HepG2 (cell line): ENCODE measurements at regions not wholly inside any gene's neighbourhood (a gene's known extent, or its start where the extent isn't known, plus 50 kb on each side); places are given as distances from the start of the nearest gene placed in this dataset.

Experiments used
- ATAC-seq: fragments of 200-7000 bp; cut with Tn5 transposase; 3 replicates; pipeline ENCODE4 v1.9.1; 2020; ENCODE audit warnings: mild to moderate bottlenecking, moderate library complexity
- BruUV-seq: library from RNA; stranded (reverse); fragments of 400-500 nt; replicated peaks from 2 replicates; lab custom pipeline; 2021; lab: Mats Ljungman, UMichigan
- CTCF ChIA-PET: fragments of 300-600 bp; formaldehyde crosslinking; extraction: SDS; loops from one replicate; lab custom pipeline; 2021; ENCODE audit warnings: low total read pairs, inconsistent platforms, low intra/inter-chr PET ratio; lab: Yijun Ruan, JAX
- POLR2A ChIA-PET: fragments of 350-600 bp; sonication (Branson Sonifier 250); formaldehyde crosslinking; loops from one replicate; lab custom pipeline; 2020; ENCODE audit warnings: antibody characterized with exemption, inconsistent platforms; lab: Yijun Ruan, JAX
- DNase-seq: peaks from one replicate; pipeline ENCODE4 v3.0.0-alpha.2; 2015; ENCODE audit warnings: low spot score
- FAIRE-seq: peaks from 3 replicates; lab custom pipeline; 2011; peaks lifted over from hg19 to GRCh38; lab: Jason Lieb, UNC
- H2AFZ ChIP-seq: one replicate; pipeline ENCODE4 v1.6.1; 2011; ENCODE audit warnings: low read length, inconsistent platforms
- H3K27ac ChIP-seq: fragments of 300-600 bp; 3 replicates; pipeline ENCODE4 v1.8.0; 2011; ENCODE audit warnings: mixed run types, mild to moderate bottlenecking, mixed read lengths, low read length, inconsistent platforms; ENCODE audit not compliant: insufficient read depth; ENCODE audit errors: extremely low read length
- H3K27me3 ChIP-seq, 2 experiments: fragments of 200-600 bp in 1 of 2; 2 replicates in 1 of 2; 3 replicates in 1 of 2; pipeline versions ENCODE4 v1.6.0 to v1.8.0; 2011; ENCODE audit warnings: low read length in 2 of 2, mild to moderate bottlenecking in 2 of 2, moderate library complexity in 2 of 2, inconsistent platforms in 1 of 2; ENCODE audit not compliant: insufficient read depth in 2 of 2, control insufficient read depth in 1 of 2
- H3K36me3 ChIP-seq, 2 experiments: fragments of 200-600 bp in 1 of 2; replicated peaks in 1 of 2; 2 replicates in 1 of 2; 3 replicates in 1 of 2; pipeline versions ENCODE4 v1.5.1 to v1.8.0; 2011; ENCODE audit warnings: low read length in 2 of 2, inconsistent platforms in 1 of 2; ENCODE audit not compliant: insufficient read depth in 2 of 2, control insufficient read depth in 1 of 2
- H3K4me1 ChIP-seq: 2 replicates; pipeline ENCODE4 v1.5.1; 2012; ENCODE audit warnings: low read length, inconsistent platforms; ENCODE audit not compliant: insufficient read depth
- H3K4me2 ChIP-seq: 2 replicates; pipeline ENCODE4 v1.6.0; 2011; ENCODE audit warnings: low read depth, low read length, inconsistent platforms
- H3K4me3 ChIP-seq, 3 experiments: fragments of 200-600 bp in 1 of 3; sonication (generic), shearing (Covaris generic) in 1 of 3; replicated peaks in 1 of 3; 2 replicates each; pipeline ENCODE4 v1.5.1; 2011 to 2016; ENCODE audit warnings: low read length in 3 of 3, inconsistent platforms in 2 of 3, low read depth in 2 of 3, mild to moderate bottlenecking in 2 of 3, control low read depth in 1 of 3, mixed read lengths in 1 of 3; ENCODE audit not compliant: insufficient read depth in 1 of 3
- H3K79me2 ChIP-seq: one replicate; pipeline ENCODE4 v1.6.1; 2011; ENCODE audit warnings: low read length, inconsistent platforms; ENCODE audit not compliant: insufficient read depth
- H3K9ac ChIP-seq: 2 replicates; pipeline ENCODE4 v1.6.0; 2011; ENCODE audit warnings: mild to moderate bottlenecking, low read depth, low read length, inconsistent platforms; ENCODE audit not compliant: insufficient read depth
- H3K9me3 ChIP-seq: 2 replicates; pipeline ENCODE4 v1.5.1; 2012; ENCODE audit warnings: mild to moderate bottlenecking, low read length
- H4K20me1 ChIP-seq: 2 replicates; pipeline ENCODE4 v1.6.0; 2011; ENCODE audit warnings: inconsistent platforms, mild to moderate bottlenecking, low read length, moderate library complexity; ENCODE audit not compliant: insufficient read depth
- DNMT1 ChIP-seq: sonication (generic); formaldehyde crosslinking; IDR thresholded peaks from 2 replicates; pipeline ENCODE4 v1.5.1; 2020; ENCODE audit warnings: mild to moderate bottlenecking, missing genetic modification reagents
- ELF4 ChIP-seq: sonication (generic); formaldehyde crosslinking; IDR thresholded peaks from 2 replicates; pipeline ENCODE4 v1.5.0; 2020; ENCODE audit warnings: missing genetic modification reagents, mild to moderate bottlenecking, moderate library complexity, borderline replicate concordance
- HHEX ChIP-seq: IDR thresholded peaks from 2 replicates; pipeline ENCODE4 v1.6.1; 2016; ENCODE audit warnings: control low read depth
- NCOA2 ChIP-seq: sonication (generic); formaldehyde crosslinking; IDR thresholded peaks from 2 replicates; pipeline ENCODE4 v1.8.0; 2022; ENCODE audit warnings: inconsistent platforms
- PCBP1 ChIP-seq: fragments of 200-400 bp; formaldehyde crosslinking; IDR thresholded peaks from 2 replicates; pipeline ENCODE4 v1.6.1; 2017; ENCODE audit warnings: mild to moderate bottlenecking, low read depth, low read length, borderline replicate concordance
- PHF20 ChIP-seq: sonication (generic); formaldehyde crosslinking; IDR thresholded peaks from 2 replicates; pipeline ENCODE4 v1.5.0; 2020; ENCODE audit warnings: mild to moderate bottlenecking, missing genetic modification reagents
- PPARG ChIP-seq: conservative IDR thresholded peaks from 2 replicates; pipeline ENCODE4 v1.6.1; 2016; ENCODE audit warnings: missing biosample characterization, missing genetic modification reagents
- RBM22 ChIP-seq: fragments of 200-400 bp; formaldehyde crosslinking; optimal IDR thresholded peaks from 2 replicates; pipeline ENCODE3; 2017; ENCODE audit warnings: mild to moderate bottlenecking, low read length, moderate library complexity
- RERE ChIP-seq: IDR thresholded peaks from 2 replicates; pipeline ENCODE4 v1.6.1; 2016; ENCODE audit warnings: low read depth, missing genetic modification reagents, missing compliant biosample characterization
- SOX13 ChIP-seq, 3 experiments: fragments of 450-650 bp in 1 of 3; sonication (generic) in 1 of 3; formaldehyde crosslinking in 1 of 3; IDR thresholded peaks in 2 of 3; conservative IDR thresholded peaks in 1 of 3; 2 replicates each; pipeline versions ENCODE4 v1.5.0 to v1.6.1; 2016 to 2020; ENCODE audit warnings: antibody characterized with exemption in 1 of 3, mild to moderate bottlenecking in 1 of 3, missing compliant biosample characterization in 1 of 3, missing genetic modification reagents in 1 of 3, moderate library complexity in 1 of 3
- SPEN ChIP-seq: sonication (generic); formaldehyde crosslinking; IDR thresholded peaks from 2 replicates; pipeline ENCODE4 v1.5.1; 2020; ENCODE audit warnings: low read depth, mild to moderate bottlenecking, missing genetic modification reagents
- ZFY ChIP-seq: sonication (generic); formaldehyde crosslinking; IDR thresholded peaks from 2 replicates; pipeline ENCODE4 v1.4.0; 2020; ENCODE audit warnings: missing genetic modification reagents
- ZKSCAN1 ChIP-seq: fragments of 150-350 bp; IDR thresholded peaks from 2 replicates; pipeline ENCODE4 v1.6.1; 2014; ENCODE audit warnings: low read length
- ZNF124 ChIP-seq: sonication (generic); formaldehyde crosslinking; IDR thresholded peaks from 2 replicates; pipeline ENCODE4 v1.4.0; 2020; ENCODE audit warnings: missing genetic modification reagents
- ZNF160 ChIP-seq: sonication (generic); formaldehyde crosslinking; IDR thresholded peaks from 2 replicates; pipeline ENCODE4 v1.8.0; 2022; ENCODE audit warnings: mild to moderate bottlenecking, inconsistent platforms, missing genetic modification reagents
- ZNF205 ChIP-seq: IDR thresholded peaks from 2 replicates; pipeline ENCODE4 v1.6.1; 2018; ENCODE audit warnings: missing biosample characterization, missing genetic modification reagents
- ZNF263 ChIP-seq: sonication (generic); formaldehyde crosslinking; IDR thresholded peaks from 2 replicates; pipeline ENCODE4 v1.4.0; 2020; ENCODE audit warnings: missing genetic modification reagents
- ZNF530 ChIP-seq: sonication (generic); formaldehyde crosslinking; IDR thresholded peaks from 2 replicates; pipeline ENCODE4 v1.5.0; 2020; ENCODE audit warnings: low read depth, mild to moderate bottlenecking, missing genetic modification reagents
- ZNF580 ChIP-seq: IDR thresholded peaks from 2 replicates; pipeline ENCODE4 v1.6.1; 2016; ENCODE audit warnings: low read depth, borderline replicate concordance
- ZNF75D ChIP-seq: sonication (generic); formaldehyde crosslinking; IDR thresholded peaks from 2 replicates; pipeline ENCODE4 v1.8.1; 2023; ENCODE audit warnings: missing genetic modification reagents, mild to moderate bottlenecking, borderline replicate concordance
- WGBS: methylation state at CpG from one replicate; pipeline ENCODE4 v1.1.6; 2017; ENCODE audit warnings: low lambda C conversion rate; 5-methylcytosine and 5-hydroxymethylcytosine counted together
- in situ Hi-C: cut with HindIII; loops from 2 replicates; pipeline ENCODE4 v1.10.0; 2017; ENCODE audit warnings: low pct_unique_long_range_greater_than_20kb; ENCODE audit not compliant: extremely low pct_ligation_motif_present
- intact Hi-C: fragments of 100-400 bp; cut with micrococcal nuclease; formaldehyde crosslinking; loops from one replicate; pipeline ENCODE4 v1.10.0; 2022; ENCODE audit not compliant: unreplicated experiment

GRCh38 chr2:3041246-3041645 lies 336.4 kb downstream of the EIPR1 start:
- ATAC-seq = no peak
- no peak overlapping the region for H3K27ac ChIP-seq
- WGBS = 58% methylated on average over 17 of the region's 17 CpGs
- no peak overlapping the region for H3K4me2 ChIP-seq
- no TSS peak for BruUV-seq
- peaks cover 3 to 56% of the 10 kb centered on the region in 2 experiments; a peak in 4 of 5 replicates for H3K27me3 ChIP-seq
- H3K79me2 ChIP-seq = no peaks in the 10 kb centered on the region
- no peak for TF ChIP-seq RBM22
- no peak for TF ChIP-seq PPARG (CRISPR knock-in tag)
- no peak for TF ChIP-seq RERE (CRISPR knock-in tag)
- no peak for TF ChIP-seq ELF4 (CRISPR knock-in tag)
- TF ChIP-seq ZNF75D (CRISPR knock-in tag) = no peak
- TF ChIP-seq SPEN (CRISPR knock-in tag) = no peak
- TF ChIP-seq ZNF580 (CRISPR knock-in tag) = no peak
- TF ChIP-seq HHEX (CRISPR knock-in tag) = no peak
- TF ChIP-seq NCOA2 (CRISPR knock-in tag) = no peak
- no peak for TF ChIP-seq PCBP1
- TF ChIP-seq PHF20 (CRISPR knock-in tag) = no peak
- no peak for TF ChIP-seq DNMT1 (CRISPR knock-in tag)
- no peak for TF ChIP-seq ZKSCAN1
- TF ChIP-seq ZNF160 (CRISPR knock-in tag) = no peak
- TF ChIP-seq SOX13 (IDR thresholded peaks at IDR 0.05) = no peak
- TF ChIP-seq SOX13 (CRISPR knock-in tag; conservative IDR thresholded peaks at IDR 0.05 in 1 of 2, IDR thresholded peaks at IDR 0.05 in 1 of 2) = no peak
- TF ChIP-seq ZFY (CRISPR knock-in tag) = no peak
- no peak for TF ChIP-seq ZNF263 (CRISPR knock-in tag)
- TF ChIP-seq ZNF530 (CRISPR knock-in tag) = no peak
- no peak for TF ChIP-seq ZNF124
- TF ChIP-seq ZNF205 = no peak
- no peak for FAIRE-seq
- no peak overlapping the region for H3K9ac ChIP-seq
- intact Hi-C loops (no loop called here), in situ Hi-C loops (no loop called here)
- no peak for DNase-seq
- H3K36me3 ChIP-seq = no peaks in the 10 kb centered on the region
- peaks cover 24% of the 10 kb centered on the region for H3K4me1 ChIP-seq
- H3K4me3 ChIP-seq = no peak overlapping the region
- ChIA-PET POLR2A (no interaction called here), CTCF (no interaction called here)
- H4K20me1 ChIP-seq = no peaks in the 10 kb centered on the region
- H2AFZ ChIP-seq = no peak overlapping the region
- H3K9me3 ChIP-seq = no peaks in the 10 kb centered on the region
